ENCODE measurements at regions not wholly inside any gene's neighbourhood (a gene's known extent, or its start where the extent isn't known, plus 50 kb on each side); places are given as distances from the start of the nearest gene placed in this dataset.
"Not testable (repeated sequence)": the region's sequence is repeated elsewhere in the genome, so short reads cannot be mapped to it uniquely, and the experiment has no call there.

DNA sequence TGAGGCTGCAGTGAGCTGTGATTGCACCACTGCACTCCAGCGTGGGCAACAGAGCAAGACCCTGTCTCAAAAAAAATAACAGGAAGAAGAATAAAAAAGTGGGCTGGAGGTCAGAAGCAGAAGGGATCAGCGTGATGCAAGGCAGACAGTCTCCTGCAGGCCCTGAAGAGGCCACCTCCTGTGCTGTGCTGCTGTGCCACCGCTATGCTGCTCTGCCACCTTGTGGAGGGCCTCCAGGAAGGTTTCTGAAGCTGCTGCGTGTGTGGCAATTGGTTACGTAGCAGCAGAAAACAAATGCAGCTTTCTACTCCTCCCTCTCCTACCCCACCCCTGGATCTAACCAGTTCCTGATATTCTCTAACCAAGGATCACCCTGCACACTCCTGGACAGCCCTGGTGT is 815.5 kb downstream of the KCNJ18 start:
- DNase-seq: no peak

DNA sequence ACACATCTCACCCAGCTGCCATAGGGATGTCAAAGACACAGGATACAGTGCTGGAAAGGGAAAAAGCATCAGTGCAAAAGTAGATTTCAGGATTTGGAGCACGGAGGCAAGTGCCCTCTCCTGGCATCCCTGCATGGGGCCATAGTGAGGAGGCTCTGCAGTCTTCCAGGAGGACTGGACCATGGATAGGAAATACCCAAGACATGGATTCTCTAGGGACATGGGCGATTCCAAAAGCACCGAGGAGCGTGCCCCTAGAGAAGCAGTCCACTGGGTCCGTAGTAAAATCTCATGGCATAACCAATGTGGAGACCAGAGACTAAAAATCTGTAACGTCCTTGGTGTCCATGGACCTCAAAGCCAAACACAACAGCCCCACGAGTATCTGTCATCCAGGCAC is 818.2 kb downstream of the KCNJ18 start:
- no peak for DNase-seq

DNA sequence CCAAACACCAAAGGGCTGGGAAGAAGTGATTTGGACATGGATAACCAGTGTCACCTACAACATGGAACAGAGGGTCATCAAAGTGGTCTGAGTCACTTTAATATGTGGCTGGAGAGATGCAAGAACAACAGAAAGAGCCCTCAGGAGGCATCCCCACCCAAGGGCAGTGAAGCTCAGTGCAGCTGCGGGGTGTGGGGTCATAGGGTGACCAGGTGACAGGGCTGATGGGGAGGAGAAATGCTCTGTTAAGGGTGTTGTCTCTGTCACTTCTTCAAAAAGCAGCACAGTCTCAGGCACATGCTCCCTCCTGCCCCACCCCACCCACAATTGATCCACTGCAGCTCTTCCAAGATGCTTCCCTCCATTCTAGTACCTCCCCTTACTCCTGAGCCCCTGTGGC is 819.1 kb downstream of the KCNJ18 start:
- DNase-seq: no peak

DNA sequence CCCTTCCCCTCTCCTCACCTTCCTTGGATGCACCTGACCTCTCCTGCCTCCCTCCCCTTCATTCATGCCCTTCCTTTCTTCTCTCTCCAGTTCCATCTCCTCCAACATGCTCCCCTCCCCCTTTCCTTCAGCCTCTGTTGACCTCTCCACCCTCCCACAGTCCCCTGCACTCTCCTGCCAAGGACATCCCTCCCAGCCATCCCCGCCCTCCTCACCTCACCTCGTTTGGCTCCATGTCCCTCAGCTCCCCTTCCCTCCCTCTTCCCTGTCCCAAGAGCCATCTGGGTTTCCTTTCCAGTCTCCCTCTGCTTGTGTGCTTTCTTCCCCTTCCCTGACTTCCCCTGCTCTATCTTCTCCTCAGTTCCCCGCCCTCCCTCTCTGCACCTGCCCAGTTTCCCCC is 819.7 kb downstream of the KCNJ18 start:
- no peak for DNase-seq

DNA sequence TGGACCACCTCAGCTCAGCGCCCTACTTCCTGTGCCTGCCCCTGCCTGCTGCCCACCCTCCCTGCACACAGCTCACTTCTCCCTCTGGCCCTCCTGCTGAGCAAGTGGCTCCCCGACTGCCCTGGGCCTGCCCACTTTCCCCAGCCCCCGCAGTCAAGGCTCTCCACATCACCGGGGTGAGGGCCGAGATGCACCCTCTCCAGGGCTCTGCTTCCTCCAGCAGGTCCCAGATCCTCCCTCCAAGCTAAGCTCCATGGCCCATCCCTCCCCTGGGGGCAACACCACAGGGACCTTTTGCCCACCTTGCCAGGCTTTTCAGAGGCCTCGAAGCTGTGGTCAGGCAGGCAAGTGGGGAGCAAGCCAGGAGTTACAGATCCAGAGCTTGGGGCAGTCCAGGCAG is 820.2 kb downstream of the KCNJ18 start:
- DNase-seq: no peak

DNA sequence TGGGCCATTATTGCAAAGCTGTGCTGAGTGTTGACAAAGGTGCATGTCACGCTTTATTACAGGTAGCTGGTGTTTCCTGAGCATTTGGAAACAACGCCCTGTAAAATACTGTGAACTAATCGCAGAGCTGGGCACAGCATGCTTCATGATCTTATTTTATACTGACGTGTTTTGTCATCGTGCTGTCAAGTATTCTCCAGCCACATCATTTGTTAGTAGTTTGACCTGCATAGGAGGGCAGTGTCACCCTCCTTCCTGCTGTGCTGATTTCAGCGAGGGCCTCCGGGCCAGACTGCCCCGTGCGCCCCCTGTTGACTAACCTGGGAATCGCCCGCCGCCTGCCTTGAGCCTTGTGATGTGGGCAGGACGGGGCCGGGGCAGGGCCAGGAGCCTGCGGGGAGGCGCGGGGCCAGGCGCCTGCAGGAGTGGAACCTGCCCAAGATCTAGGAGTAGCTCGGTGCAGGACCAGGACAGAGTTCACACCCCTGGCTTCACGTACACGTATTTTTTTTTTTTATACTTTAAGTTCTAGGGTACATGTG is 820.7 kb downstream of the KCNJ18 start:
- peak in 1 of 2 donors; percentile 2 for DNase-seq

DNA sequence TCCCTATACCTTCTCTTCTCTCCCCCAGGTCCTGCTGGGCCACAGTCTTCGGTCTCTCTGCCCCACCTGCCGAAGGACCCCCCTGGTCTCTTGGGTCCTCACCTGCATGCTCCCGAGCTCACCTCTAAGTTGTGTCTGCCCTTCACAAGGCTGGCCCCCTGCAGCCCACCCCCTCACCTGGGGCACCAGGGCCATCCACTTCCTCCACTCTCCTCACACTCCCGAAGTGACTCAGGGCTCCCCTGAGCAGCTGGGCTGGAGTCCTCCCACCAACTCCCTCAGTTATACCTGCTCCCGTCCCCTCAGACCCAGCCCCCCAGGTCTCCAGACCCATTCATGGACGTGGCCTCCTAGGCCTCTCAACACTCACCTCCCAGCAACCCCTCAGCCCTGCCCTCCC is 822.0 kb downstream of the KCNJ18 start:
- no peak for DNase-seq

DNA sequence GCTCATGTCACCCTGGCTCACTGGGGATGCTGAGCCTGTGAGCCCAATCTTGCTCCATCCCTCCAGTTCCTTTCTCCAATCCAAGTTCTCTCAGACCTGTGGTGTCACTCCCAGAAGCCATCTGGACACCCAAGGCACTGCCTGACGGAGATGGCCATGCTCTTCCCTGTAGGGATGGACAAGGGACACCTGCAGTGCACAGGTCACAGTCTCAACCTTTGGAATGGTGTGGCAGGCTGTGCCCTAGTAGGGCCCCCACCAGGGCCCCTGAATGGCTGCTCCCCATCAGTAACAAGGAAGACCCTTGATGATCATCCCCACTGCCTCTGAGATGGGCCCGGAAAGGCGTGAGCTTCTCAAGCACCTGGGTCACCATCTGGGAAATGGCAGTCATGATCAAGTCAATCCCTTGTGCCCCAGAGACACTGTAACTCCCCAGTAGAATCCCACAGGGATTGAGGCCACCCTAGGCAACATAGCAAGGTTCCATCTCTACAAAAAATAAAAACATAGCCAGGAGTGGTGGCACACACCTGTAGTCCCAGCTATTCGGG is 822.5 kb downstream of the KCNJ18 start:
- no peak for DNase-seq

DNA sequence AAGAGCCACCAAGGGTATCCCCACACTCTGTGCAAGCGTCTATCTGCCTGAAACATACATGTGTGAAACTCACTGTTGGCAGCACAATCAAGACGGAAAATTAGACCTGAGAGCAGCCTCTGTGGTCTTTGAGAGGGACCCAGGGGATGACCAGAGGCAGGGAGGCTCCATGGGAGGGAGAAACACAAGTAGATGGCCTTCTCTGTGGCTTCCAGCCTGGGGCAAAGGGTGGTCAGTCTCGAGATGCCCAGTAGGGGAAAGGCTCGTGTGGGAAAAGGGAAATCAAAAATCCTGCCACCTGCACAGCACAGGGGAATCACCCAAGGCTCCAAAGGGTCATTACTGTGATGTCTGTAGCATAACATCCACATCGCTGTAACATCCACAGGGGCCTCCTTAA is 823.3 kb downstream of the KCNJ18 start:
- DNase-seq: no peak

DNA sequence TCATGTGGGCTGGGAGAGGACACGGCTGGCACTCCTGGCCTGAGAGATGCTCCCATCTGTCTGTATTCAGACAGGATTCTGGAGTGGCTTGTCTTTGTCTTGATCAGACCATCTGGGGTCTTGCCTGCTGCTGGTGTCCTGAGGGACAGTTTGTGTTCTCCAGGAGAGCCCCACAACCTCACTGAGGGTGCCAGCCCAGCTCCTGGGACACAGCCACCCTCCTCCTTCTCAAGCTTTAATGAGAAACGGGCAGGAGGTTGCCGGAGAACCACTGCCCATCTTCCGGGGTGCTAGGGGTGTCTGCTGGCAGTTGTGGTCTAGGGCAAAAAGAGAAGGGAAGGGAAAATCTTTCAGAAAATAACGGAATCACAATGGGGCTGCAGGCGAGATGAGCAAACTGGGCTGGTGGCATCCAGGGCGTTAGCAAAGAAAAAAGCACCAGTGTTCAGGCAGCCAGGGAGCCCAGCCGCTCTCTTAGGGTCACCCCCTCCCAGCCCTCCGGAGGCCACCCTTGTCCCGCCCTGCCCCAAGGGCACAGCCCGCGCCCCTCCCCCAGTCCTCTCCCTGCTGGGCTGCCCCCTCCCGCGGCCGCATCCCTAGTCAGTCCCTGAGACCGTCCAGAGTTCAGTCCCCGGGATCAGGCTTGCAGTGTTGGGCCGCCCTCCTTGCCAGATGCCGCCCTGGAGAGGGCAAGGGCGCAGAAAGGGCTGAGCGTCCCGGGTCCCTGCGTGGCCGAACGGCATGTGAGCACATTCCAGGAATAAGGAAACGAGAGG is 824.7 kb downstream of the KCNJ18 start:
- DNase-seq: no peak

DNA sequence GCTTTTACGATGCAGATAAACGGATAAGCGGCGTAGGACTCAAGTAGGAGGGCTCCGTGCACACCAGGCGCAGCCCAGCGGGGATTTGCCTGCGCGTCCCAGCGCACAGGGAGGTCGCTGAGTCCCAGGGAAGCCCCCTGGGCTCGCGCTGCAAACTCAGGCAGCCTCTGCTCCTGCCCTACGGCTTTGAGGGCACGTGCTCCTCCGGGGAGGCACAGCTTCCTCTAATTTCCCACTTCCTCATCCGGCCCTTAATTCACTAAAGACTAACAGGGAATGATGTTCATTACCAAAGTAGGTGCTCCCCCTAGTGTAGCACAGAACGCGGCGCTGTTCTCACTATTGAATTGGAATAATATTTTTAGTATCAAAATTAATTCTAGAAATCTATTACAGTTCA is 825.4 kb downstream of the KCNJ18 start:
- no peak for DNase-seq

DNA sequence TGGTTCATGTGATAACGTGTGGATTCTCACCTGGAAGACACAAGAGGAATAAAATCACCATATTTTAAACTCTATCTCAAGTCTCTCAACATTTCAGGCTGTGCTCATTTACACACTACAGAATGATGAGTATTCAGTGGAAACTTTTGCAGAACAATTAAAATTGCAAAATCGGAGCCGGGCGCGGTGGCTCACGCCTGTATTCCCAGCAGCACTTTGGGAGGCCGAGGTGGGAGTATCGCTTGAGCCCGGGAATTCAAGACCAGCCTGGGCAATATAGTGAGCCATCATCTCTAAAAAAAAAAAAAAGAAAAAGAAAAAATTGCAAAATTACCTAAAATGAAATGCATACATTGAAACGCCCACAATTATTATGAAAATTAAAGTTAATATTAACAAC is 825.9 kb downstream of the KCNJ18 start:
- DNase-seq: no peak

DNA sequence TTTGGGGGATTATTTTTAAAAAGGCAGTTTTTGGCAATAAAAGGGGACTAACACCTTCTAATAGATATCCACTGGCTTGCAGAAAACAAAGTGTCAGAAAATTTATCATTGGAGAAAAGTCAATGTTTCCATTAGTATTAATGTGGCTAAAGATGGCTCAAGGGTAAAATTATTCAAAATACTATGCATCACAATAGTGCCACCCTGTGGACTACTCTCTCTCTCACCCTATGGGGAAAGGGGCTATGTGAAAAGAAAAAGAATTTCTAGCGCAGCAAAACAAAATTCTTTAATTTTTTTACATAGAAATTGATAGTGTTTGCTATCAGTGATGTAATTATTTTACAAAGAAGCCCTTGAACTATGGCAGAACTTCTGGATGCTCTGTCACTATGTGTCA is 856.5 kb downstream of the KCNJ18 start:
- not testable (repeated sequence) for DNase-seq

DNA sequence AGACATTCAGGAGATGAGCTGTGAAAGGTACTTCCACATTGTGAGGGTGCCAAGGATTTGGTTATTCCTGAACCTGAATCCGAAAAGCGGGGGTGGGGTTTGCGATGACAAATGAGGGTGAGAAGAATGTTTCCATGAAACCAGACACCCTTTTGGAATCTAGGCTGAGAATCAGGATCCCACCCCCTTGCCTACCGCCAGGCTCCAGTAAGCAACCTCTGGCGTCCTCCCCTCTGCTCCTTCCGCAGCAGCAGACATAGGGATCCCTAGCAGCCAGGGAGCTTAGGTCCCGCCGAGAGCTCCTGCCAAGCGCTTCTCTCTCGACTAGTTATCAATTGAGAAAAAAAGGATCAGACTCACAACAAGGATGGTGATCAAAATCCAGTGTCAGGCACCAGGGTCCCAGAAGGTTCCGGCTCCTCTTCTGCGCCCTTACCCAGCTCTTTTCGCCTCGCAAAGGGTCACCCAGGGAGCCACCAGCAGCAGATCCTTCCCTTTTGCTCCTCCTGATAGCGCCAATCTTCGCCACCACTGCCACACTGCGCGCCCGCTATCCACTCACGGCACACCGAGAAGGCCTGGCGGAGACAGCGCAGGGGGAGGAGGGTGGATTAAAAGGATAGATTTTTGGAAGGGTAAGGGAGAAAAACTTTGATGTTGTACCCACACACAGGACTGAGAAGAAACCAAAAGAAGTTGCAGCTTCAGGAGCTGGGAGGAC is 859.5 kb downstream of the KCNJ18 start:
- not testable (repeated sequence) for DNase-seq

DNA sequence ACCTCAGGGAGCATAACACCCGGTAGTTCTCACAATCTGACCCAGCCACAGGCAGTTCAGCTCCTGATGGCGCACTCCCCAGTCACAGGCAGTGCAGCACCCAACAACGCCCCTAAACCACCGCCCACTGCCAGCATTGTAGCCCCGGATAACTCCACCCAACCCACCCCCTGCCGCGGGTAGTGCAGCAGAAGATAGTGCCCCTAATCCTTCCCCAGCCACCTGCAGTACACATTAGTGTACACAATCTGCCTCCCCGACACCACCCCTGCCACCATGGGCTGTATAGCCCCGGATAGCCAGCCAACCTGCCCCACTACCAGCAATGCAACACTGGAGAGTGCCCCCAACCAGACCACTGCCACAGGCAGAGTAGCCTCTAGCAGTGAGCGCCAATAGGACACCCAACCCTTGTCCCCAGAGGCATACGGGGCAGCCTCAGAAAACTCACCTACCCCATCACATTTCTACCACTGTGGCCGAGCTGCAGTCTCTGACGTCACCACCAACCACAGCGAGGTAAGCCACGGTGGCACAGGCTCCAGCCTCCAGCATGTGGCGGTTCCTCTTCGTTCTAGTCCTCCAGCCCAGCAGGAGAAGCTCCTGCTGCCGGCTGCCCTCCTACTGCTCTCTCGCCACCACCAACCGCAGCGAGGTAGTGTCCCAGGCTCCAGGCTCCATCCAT is 877.3 kb downstream of the KCNJ18 start:
- no peak for DNase-seq

DNA sequence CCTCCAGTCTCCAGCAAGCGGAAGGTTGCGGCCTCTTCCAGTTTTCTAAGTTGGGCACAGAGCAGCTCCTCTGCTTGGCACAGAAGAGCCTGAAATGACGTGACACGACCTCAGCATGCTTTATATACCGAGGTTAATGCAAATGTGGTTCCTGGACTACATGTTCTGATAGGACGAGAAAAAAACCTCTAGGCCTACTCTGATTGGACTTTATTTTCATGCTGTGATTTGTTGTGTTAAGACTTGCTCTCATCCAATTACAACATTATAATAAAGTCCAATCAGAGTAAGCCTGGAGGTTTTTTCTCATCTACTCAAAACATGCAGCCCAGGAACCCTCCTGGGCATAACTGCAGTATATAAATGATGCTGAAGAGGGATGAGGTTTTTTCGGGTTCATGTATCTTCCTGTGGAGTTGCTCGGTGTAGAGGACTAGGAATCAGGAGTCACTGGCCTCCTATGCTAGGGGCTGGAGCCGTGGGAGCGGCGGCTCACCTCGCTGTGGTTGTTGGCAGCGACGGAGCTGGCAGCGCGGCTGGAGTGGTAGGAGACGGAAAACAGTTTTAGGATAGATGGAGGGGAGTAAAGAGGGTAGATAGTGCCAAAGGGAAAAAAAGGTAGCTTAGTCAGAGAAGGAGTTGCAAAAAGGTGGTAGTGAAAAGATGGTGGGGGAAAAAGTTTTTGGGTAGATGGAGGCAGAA is 878.0 kb downstream of the KCNJ18 start:
- no peak for DNase-seq

DNA sequence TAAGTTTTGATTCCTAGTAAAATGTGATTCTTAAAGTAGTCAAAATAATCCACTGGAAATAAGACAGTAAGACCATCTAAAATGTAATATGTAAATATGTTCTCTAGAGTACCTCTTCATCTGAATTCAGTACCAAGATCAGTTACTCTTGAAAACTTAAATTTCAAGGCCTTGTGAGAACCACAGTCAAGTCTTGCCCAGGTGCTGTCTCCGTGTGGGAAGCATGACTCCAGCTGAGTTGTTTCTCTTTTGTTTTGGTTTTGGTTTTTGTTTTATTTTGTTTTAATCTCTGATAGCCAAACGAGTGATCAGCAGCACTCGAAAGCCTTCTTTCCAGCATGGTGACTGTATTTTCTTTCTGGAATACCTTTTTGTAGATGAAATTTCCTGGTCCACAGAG is 907.0 kb downstream of the KCNJ18 start:
- DNase-seq: no peak

DNA sequence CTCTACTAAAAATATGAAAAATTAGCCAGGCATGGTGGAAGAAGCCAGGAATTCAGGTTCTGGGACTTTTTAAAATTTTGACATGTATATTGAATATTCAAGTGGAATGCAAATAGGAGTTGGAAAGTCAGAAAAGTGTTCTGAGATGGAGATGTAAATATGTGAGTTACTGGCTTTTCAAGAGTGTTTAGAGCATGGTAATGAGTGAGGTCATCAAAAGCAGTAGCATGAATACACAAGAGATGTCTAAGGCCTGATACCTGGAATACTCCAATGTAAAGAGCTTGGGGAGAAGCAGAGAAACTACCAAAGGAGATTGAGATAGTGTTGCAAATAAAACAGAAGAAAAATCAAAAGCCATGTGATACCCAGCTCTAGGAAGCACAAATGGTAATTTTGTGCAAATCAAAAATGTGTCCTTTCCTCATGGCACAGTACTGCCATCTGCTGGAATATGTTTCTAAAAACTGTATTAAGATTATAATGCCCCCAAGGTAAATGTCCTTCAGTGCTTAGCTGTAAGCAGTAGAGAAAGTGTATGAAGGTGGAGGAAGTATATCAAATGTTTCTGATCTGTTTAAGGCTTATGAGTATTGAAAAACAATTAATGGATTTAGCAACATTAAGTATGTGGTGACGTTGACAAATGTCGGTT is 908.4 kb downstream of the KCNJ18 start:
- no peak for DNase-seq

All from stimulated activated CD4-positive, alpha-beta T cell treated with anti-CD3 and anti-CD28 coated beads, Interleukin-2, amount 100 ng/mL, for 48 hours (primary cell).